Peyer's patch (tissue), 4 donors: ENCODE measurements at regions not wholly inside any gene's neighbourhood (a gene's known extent, or its start where the extent isn't known, plus 50 kb on each side); places are given as distances from the start of the nearest gene placed in this dataset.

Experiments used
- DNase-seq, 3 donors: peaks; one replicate each; pipeline ENCODE4 v3.0.0-alpha.2; 2017 to 2019
- H3K27ac ChIP-seq, 4 donors: fragments of 200-600 bp; sonication (generic); one replicate each; pipeline ENCODE4 v1.5.1; 2016 to 2019
- H3K27me3 ChIP-seq, 2 donors: fragments of 200-600 bp; sonication (generic); one replicate each; pipeline ENCODE4 v1.5.1; 2019
- H3K36me3 ChIP-seq, 3 donors: fragments of 200-600 bp; sonication (generic); one replicate each; pipeline ENCODE4 v1.5.1; 2016 to 2019
- H3K4me1 ChIP-seq, 4 donors: fragments of 200-600 bp; sonication (generic); one replicate each; pipeline ENCODE4 v1.5.1; 2016 to 2019
- H3K4me3 ChIP-seq, 4 donors: fragments of 200-600 bp; sonication (generic); 1 replicate in 3 of 4; 2 replicates in 1 of 4; pipeline ENCODE4 v1.5.1; 2016 to 2019; ENCODE audit warnings: mild to moderate bottlenecking in 1 of 4
- H3K9me3 ChIP-seq, 4 donors: fragments of 200-600 bp; sonication (generic); one replicate each; pipeline ENCODE4 v1.5.1; 2016 to 2019; ENCODE audit warnings: mild to moderate bottlenecking in 1 of 4
- POLR2A ChIP-seq, 2 donors: fragments of 450-650 bp; IDR thresholded peaks; one replicate each; pipeline ENCODE4 v1.5.1; 2017; ENCODE audit warnings: antibody characterized with exemption in 2 of 2, mild to moderate bottlenecking in 2 of 2, moderate library complexity in 2 of 2
- TF ChIP-seq, protein P1 (sequence below), 6 experiments: fragments of 450-650 bp in 4 of 6; fragments of 200-600 bp in 2 of 6; sonication (generic) in 1 of 6; IDR thresholded peaks; one replicate each; pipeline ENCODE4 v1.5.1; 2017 to 2019; ENCODE audit warnings: antibody characterized with exemption in 6 of 6, mild to moderate bottlenecking in 3 of 6, moderate library complexity in 1 of 6

DNA sequence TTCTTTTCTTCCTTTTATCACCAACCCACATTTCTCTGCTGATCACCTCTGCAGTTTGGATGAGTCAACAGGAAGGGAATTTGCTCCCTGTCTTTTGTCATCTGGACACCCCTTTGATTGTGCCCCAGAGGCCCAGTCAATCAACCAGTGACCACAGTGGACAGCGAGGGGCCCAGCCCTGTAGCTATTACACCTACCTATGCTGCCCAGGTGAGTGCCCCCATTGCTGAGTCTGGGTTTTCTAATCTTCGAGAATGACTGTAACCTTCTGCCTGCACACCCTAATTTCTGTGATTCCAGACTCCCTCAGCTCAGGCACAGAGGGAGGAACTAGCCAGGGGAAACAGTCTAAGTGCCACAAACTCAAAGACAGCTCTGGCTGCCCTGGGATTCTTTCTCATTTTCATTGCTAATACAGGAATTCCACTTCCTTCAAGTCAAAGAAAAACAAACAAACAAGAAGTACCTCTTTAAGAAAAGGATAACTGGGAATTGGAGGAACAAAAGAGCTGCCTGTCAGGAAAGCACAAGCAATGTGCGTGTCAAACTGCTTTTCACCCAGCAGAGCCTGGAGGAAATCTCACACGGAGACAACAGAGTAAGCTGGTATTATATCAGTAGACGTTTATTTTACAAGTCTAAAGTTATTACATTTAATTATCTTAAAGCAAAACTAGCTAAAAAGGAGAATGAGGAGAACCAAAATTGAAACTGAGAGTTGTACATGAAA, 311.1 kb downstream of the AJAP1 start:
- no peak for TF ChIP-seq POLR2A (IDR thresholded peaks at IDR 0.05)
- TF ChIP-seq, protein P1, sequence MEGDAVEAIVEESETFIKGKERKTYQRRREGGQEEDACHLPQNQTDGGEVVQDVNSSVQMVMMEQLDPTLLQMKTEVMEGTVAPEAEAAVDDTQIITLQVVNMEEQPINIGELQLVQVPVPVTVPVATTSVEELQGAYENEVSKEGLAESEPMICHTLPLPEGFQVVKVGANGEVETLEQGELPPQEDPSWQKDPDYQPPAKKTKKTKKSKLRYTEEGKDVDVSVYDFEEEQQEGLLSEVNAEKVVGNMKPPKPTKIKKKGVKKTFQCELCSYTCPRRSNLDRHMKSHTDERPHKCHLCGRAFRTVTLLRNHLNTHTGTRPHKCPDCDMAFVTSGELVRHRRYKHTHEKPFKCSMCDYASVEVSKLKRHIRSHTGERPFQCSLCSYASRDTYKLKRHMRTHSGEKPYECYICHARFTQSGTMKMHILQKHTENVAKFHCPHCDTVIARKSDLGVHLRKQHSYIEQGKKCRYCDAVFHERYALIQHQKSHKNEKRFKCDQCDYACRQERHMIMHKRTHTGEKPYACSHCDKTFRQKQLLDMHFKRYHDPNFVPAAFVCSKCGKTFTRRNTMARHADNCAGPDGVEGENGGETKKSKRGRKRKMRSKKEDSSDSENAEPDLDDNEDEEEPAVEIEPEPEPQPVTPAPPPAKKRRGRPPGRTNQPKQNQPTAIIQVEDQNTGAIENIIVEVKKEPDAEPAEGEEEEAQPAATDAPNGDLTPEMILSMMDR (IDR thresholded peaks at IDR 0.05), result no peak
- Histone ChIP-seq H3K4me3 (no peak overlapping the region), H3K9me3 (no peaks in the 10 kb centered on the region), H3K27ac (no peak overlapping the region), H3K36me3 (no peaks in the 10 kb centered on the region), H3K27me3 (no peaks in the 10 kb centered on the region), H3K4me1 (no peaks in the 10 kb centered on the region)
- no peak for DNase-seq

DNA sequence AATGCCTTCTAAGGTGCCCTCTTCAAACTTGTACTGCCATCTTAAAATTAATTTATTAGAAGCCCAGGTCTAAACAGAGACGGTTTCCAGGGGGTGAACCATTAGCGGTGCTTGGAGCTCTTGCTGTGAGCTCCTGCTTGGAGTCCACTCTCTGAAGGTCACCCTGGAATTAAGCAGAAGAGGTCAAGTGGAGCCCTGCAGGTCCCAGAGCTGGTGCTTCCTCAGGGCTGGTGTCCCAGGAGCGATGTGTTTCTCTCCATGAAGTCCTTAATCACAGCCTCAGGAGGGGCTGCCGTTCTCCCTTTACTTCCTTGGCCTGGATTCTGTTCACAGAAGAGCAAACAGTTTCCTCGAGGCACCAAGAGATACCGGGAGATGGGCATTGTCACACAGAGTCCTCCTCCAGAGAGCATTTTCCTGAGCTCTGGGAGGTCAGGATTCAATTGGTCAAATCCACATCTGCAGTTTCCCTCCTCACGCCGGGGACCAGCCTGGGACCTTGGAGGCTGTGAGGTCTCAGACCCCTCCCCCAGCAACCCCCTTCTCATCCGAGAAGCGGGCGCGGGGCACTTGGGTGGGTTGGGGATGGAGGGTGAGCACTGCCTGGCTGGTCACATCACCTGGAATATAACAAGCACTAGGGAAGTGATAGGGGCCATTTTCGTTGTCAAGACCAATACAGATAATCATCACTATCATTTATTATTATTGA, 310.4 kb downstream of the AJAP1 start:
- DNase-seq, result no peak
- Histone ChIP-seq H3K4me1 (no peaks in the 10 kb centered on the region), H3K4me3 (no peak overlapping the region), H3K9me3 (no peaks in the 10 kb centered on the region), H3K36me3 (no peaks in the 10 kb centered on the region), H3K27me3 (no peaks in the 10 kb centered on the region), H3K27ac (no peak overlapping the region)
- no peak for TF ChIP-seq POLR2A (IDR thresholded peaks at IDR 0.05)
- TF ChIP-seq, protein P1 (IDR thresholded peaks at IDR 0.05), result no peak

DNA sequence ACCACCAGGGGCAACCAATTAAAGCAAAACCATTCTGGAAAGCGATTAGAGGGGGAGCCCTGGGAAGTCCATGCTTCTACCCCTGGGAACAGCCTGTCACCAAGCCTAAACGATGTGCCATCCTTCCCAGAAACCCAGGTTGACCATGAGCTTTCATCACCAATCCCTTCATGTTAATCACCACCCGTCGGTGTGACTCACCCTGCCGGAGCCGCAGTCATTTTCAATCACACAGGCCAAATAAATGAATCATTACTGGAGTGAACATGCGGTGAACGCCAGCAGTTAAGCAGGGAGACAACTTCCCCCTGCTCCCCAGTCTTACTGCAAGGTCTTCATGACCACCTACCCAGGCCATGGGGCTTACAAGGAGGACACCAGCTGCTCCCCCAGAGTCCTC, 308.8 kb downstream of the AJAP1 start:
- DNase-seq, result no peak
- Histone ChIP-seq H3K36me3 (no peaks in the 10 kb centered on the region), H3K27me3 (no peaks in the 10 kb centered on the region), H3K4me3 (no peak overlapping the region), H3K27ac (no peak overlapping the region), H3K9me3 (no peaks in the 10 kb centered on the region), H3K4me1 (no peaks in the 10 kb centered on the region)
- TF ChIP-seq, protein P1 (IDR thresholded peaks at IDR 0.05), result no peak
- no peak for TF ChIP-seq POLR2A (IDR thresholded peaks at IDR 0.05)

DNA sequence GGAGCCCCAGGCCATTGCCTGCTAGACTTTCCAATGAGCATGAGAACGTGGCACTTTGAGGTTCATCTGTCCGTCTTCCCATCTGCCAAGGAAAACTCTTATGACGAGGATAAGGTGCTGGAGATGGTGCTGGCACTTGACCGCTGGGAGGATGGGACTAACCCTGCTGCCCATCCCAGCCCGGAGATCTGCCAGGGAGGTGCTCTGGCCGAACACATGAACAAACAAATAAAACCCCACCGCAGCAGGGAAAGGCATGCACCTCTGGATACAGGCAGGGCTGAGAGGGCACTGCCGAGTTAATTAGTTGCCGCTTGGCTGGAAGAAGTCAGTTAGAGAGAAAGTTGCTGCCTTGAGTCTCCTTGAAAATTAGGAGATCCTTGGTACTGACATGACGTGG, 308.4 kb downstream of the AJAP1 start:
- no peak for DNase-seq
- no peaks in the 10 kb centered on the region for H3K4me1 ChIP-seq
- H3K9me3 ChIP-seq, result no peaks in the 10 kb centered on the region
- no peaks in the 10 kb centered on the region for H3K27me3 ChIP-seq
- no peaks in the 10 kb centered on the region for H3K36me3 ChIP-seq
- no peak for TF ChIP-seq POLR2A (IDR thresholded peaks at IDR 0.05)
- H3K4me3 ChIP-seq, result no peak overlapping the region
- H3K27ac ChIP-seq, result no peak overlapping the region

DNA sequence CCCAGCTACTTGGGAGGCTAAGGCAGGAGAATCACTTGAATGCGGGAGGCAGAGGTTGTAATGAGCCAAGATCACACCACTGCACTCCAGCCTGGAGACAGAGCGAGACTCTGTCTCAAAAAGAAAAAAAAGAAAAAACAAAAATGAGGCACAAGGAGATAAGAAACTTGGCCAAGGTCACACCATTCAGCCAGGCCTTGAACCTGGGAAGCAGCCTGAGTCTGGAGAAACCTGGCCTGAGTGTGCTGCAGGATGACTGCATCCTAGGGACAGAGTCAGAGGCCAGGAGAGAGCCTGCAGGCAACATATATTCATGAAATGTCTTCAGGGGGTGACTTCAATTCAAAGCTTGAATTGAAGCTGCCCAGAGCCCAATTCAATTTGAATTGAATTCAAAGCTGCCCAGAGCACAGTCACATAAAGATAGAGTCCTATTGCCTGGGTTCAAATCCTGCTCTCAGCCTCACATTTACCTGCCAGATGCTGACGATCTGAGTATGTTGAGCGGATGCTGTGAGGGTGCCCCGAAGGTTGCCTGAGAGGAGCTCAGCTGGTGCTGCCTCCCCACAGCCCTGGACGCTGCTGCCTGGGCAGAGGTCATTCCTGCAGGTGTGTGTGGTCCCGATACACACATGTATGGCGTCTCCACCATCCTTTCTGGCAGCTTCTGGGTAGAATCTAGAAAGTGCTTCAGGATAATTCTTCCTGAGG, 307.7 kb downstream of the AJAP1 start:
- TF ChIP-seq, protein P1 (IDR thresholded peaks at IDR 0.05), result no peak
- TF ChIP-seq POLR2A (IDR thresholded peaks at IDR 0.05), result no peak
- no peaks in the 10 kb centered on the region for H3K9me3 ChIP-seq
- H3K27ac ChIP-seq, result no peak overlapping the region
- no peaks in the 10 kb centered on the region for H3K4me1 ChIP-seq
- no peaks in the 10 kb centered on the region for H3K27me3 ChIP-seq
- H3K4me3 ChIP-seq, result no peak overlapping the region
- DNase-seq, result no peak
- H3K36me3 ChIP-seq, result no peaks in the 10 kb centered on the region
